Right lobe of liver (tissue), 6 donors: ENCODE measurements at regions not wholly inside any gene's neighbourhood (a gene's known extent, or its start where the extent isn't known, plus 50 kb on each side); places are given as distances from the start of the nearest gene placed in this dataset.
A peak's percentile ranks its signal among the peaks of the same experiment; 100 is the strongest.

Experiments
- ATAC-seq, 4 donors: fragments of 200-7000 bp; cut with Tn5 transposase; one replicate each; pipeline ENCODE4 v1.9.1; 2020; ENCODE audit warnings: mild to moderate bottlenecking in 4 of 4, moderate library complexity in 4 of 4
- DNase-seq, 3 donors: peaks; one replicate each; pipeline ENCODE4 v3.0.0-alpha.2; 2020
- H3K27ac ChIP-seq, 3 donors: fragments of 200-600 bp; one replicate each; pipeline ENCODE4 v1.8.0; 2022
- H3K27me3 ChIP-seq, 2 donors: fragments of 200-600 bp; one replicate each; pipeline ENCODE4 v1.8.0; 2022
- H3K36me3 ChIP-seq, 4 donors: fragments of 200-600 bp; sonication (generic) in 1 of 4; one replicate each; pipeline versions ENCODE4 v1.5.1 to v1.8.0; 2017 to 2022; ENCODE audit warnings: control low read depth in 1 of 4
- H3K4me1 ChIP-seq, 4 donors: fragments of 200-600 bp; sonication (generic) in 1 of 4; one replicate each; pipeline versions ENCODE4 v1.5.1 to v1.8.0; 2017 to 2022; ENCODE audit warnings: control low read depth in 1 of 4
- H3K4me3 ChIP-seq, 3 donors: fragments of 200-600 bp; one replicate each; pipeline ENCODE4 v1.8.0; 2022
- H3K9me3 ChIP-seq, 4 donors: fragments of 200-600 bp; sonication (generic) in 1 of 4; one replicate each; pipeline versions ENCODE4 v1.5.1 to v1.8.0; 2017 to 2022; ENCODE audit warnings: control low read depth in 1 of 4
- POLR2A ChIP-seq: fragments of 450-650 bp; IDR thresholded peaks from one replicate; pipeline ENCODE4 v1.6.1; 2017; ENCODE audit warnings: antibody characterized with exemption, mild to moderate bottlenecking
- WGBS: methylation state at CpG from one replicate; pipeline ENCODE4 v1.1.6; 2018; ENCODE audit warnings: low coverage, low lambda C conversion rate; ENCODE audit not compliant: insufficient coverage; ENCODE audit errors: missing lambda C conversion rate; 5-methylcytosine and 5-hydroxymethylcytosine counted together
- intact Hi-C, 2 donors: fragments of 100-400 bp; cut with DNase I; formaldehyde crosslinking; loops; one replicate each; pipeline versions ENCODE4 v1.11.2 to v1.14.1; 2022
- TF ChIP-seq, protein P1 (sequence below), 4 donors: fragments of 200-600 bp in 3 of 4; fragments of 450-650 bp in 1 of 4; IDR thresholded peaks; one replicate each; pipeline versions ENCODE4 v1.5.1 to v1.8.0; 2016 to 2022; ENCODE audit warnings: antibody characterized with exemption in 4 of 4, mild to moderate bottlenecking in 2 of 4
- donor health status: DM: no; HTN: yes; CAD: no.
- donor health status: DM: no; HTN: no; CAD: no.
- donor health status: DM: no; HTN: no; CAD: no.
- donor health status: DM: no; HTN: yes; CAD: no.
- donor health status: DM: no; HTN: yes; CAD: no.

DNA sequence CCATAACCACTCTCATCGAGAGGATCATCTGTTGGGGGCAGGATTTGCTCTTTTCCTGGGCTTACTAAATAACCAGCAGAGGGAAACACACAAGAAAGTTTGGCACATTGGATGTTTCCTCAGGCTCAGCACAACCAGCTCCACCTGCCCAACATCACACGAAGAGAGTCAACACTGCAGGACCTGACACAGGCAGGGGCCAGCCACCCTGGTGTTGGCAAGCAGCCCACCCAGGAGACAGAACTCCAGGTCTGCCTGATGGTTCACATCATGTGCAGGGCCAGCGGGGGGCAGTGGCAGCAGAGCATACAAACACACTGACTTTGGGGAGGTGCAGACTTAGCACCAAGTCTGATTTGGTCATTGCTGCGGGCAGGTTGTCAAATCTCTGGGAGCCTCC is 182.3 kb upstream of the GALNT2 start:
- TF ChIP-seq POLR2A = no peak
- TF ChIP-seq, protein P1, sequence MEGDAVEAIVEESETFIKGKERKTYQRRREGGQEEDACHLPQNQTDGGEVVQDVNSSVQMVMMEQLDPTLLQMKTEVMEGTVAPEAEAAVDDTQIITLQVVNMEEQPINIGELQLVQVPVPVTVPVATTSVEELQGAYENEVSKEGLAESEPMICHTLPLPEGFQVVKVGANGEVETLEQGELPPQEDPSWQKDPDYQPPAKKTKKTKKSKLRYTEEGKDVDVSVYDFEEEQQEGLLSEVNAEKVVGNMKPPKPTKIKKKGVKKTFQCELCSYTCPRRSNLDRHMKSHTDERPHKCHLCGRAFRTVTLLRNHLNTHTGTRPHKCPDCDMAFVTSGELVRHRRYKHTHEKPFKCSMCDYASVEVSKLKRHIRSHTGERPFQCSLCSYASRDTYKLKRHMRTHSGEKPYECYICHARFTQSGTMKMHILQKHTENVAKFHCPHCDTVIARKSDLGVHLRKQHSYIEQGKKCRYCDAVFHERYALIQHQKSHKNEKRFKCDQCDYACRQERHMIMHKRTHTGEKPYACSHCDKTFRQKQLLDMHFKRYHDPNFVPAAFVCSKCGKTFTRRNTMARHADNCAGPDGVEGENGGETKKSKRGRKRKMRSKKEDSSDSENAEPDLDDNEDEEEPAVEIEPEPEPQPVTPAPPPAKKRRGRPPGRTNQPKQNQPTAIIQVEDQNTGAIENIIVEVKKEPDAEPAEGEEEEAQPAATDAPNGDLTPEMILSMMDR (IDR thresholded peaks at IDR 0.05) = no peak
- DNase-seq (no peak), ATAC-seq (no peak)
- intact Hi-C loops = no loop called here
- H3K27me3 ChIP-seq = no peaks in the 10 kb centered on the region
- no peak overlapping the region for H3K27ac ChIP-seq
- H3K4me3 ChIP-seq = no peak overlapping the region
- 83% methylated on average over 1 of the region's 4 CpGs for WGBS
- no peaks in the 10 kb centered on the region for H3K36me3 ChIP-seq
- peaks cover 0 to 29% (median 3%) of the 10 kb centered on the region in 4 donors for H3K4me1 ChIP-seq
- H3K9me3 ChIP-seq = no peaks in the 10 kb centered on the region

DNA sequence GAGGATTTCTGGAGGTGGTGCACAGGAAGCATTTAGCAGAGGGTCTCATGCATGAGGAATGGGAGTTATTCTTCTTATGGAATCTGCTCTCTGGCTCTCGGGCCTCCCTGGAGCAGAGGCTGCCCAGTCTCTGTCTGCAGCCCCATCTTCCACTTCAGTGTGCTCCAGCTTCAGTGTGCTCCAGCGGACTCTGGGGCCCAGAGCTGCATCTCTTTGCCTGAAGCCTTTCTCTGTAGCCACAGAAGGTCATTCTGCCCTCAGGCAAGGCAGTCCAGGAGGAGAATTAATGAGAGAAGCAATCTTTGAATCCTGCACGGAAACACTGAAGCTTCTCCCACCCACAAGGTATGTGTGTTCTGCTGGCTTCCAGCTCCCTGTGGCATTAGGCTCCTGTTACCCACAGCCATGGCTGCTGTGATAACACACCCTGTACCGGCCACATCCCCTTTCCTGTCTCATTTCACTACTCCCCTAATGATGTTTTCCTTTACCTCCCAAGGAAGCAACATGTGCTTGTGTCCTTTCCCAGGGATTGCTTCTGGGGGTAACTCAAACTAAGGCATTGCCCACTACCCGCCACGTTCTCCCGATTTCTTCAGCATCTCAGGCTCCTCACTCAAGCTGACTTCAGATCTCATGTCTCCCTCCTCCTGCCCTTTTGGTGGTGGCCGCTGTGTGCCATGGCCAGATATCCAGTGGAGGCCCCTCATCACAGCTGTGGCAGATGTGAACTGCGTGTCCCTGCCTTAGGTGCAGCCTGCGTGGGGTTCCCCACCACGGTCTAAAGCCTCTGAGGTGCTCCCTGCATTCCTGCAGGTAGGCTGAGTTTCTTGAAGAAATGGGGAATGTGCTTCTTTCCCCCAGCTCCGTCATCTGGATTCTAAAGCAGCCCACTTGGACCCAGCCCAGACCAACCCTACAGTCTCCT is 181.2 kb upstream of the GALNT2 start:
- Histone ChIP-seq H3K27ac (no peak overlapping the region), H3K36me3 (no peaks in the 10 kb centered on the region), H3K4me3 (no peak overlapping the region), H3K4me1 (peaks cover 0 to 31% (median 3%) of the 10 kb centered on the region in 4 donors), H3K9me3 (no peaks in the 10 kb centered on the region), H3K27me3 (no peaks in the 10 kb centered on the region)
- no peak for DNase-seq
- ATAC-seq = no peak
- WGBS = 83% methylated on average over 9 of the region's 12 CpGs
- intact Hi-C loops = no loop called here
- TF ChIP-seq POLR2A = no peak
- TF ChIP-seq, protein P1 (IDR thresholded peaks at IDR 0.05) = no peak

DNA sequence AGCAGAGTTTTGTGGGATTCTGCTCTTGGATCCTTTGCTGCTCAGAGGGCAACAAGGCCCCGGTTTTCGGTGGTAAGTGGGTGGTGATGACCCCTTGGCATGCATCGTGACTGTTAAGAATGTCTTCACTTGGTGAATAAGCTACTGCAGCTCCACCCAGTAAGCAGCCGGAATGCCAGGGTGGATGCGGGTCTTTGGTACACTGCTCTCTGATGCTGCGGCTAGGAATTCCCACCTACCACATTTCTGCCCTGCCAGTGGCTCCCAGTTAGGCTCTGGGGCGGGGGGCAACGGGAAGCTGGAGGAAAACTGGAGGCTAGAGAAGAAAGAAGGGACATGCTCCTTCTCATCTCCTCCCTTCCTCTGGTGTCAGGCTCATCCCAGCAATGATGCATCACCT is 180.4 kb upstream of the GALNT2 start:
- 89% methylated on average over 3 of the region's 8 CpGs for WGBS
- Histone ChIP-seq H3K36me3 (no peaks in the 10 kb centered on the region), H3K27ac (no peak overlapping the region), H3K4me3 (no peak overlapping the region), H3K4me1 (peaks cover 0 to 31% (median 3%) of the 10 kb centered on the region in 4 donors), H3K9me3 (no peaks in the 10 kb centered on the region), H3K27me3 (no peaks in the 10 kb centered on the region)
- TF ChIP-seq, protein P1 (IDR thresholded peaks at IDR 0.05) = no peak
- no peak for TF ChIP-seq POLR2A
- DNase-seq (no peak), ATAC-seq (no peak)
- intact Hi-C loops = no loop called here

DNA sequence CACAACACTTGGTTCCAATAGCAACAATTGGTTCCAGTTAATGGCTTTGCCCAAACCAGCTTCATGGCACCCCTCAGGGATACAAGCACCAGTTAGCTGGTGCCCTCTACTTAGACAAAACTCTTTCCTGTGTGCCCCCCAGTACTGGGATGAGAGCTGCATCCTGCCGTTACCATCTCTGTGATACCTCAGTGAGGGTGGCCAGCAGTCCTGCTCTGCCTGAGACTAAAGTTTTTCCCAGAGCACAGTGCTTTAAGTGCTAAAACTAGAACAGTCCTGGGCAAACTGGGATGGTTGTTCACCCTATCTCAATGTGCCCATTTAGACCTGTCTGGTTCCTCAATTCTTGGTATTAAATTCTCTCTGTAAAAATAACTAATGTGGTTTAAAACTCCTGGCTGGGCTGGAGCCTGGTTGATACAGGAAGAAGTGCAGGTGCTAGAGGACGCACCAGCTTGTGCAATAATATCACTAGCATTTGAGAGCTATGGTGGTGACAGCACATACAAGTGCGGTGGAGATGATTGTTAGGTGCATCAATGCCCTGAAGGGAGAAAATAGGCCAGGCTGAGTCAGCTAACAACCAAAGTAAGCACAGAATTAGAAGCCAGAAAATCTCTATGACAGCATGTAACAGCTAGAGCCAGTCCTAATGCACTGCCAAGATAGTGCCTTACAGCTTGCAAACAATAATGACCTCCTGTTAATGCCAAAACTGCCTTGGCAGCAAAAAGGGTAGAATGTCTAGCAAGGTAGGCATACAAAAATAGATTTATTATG is 179.8 kb upstream of the GALNT2 start:
- DNase-seq (peak in 1 of 3 donors; percentile 84), ATAC-seq (peak; percentile 81 to 91 (median 83))
- H3K36me3 ChIP-seq = no peaks in the 10 kb centered on the region
- intact Hi-C loops = no loop called here
- H3K4me3 ChIP-seq = no peak overlapping the region
- no peaks in the 10 kb centered on the region for H3K9me3 ChIP-seq
- WGBS = 35% methylated on average over 2 of the region's 3 CpGs
- TF ChIP-seq, protein P1 (IDR thresholded peaks at IDR 0.05) = no peak
- no peak for TF ChIP-seq POLR2A
- H3K4me1 ChIP-seq = peaks cover 0 to 26% (median 3%) of the 10 kb centered on the region in 4 donors
- peak overlapping the region in 1 of 3 donors; percentile 84 for H3K27ac ChIP-seq
- no peaks in the 10 kb centered on the region for H3K27me3 ChIP-seq
